ENCODE measurements at regions not wholly inside any gene's neighbourhood (a gene's known extent, or its start where the extent isn't known, plus 50 kb on each side); places are given as distances from the start of the nearest gene placed in this dataset.

- intact Hi-C loops (cut with DNase I): no loop called here
- Histone ChIP-seq H3K27me3 (no peaks in the 10 kb centered on the region), H3K9me3 (no peaks in the 10 kb centered on the region), H3K4me1 (ENCODE audit: insufficient read depth) (no peaks in the 10 kb centered on the region), H3K36me3 (no peaks in the 10 kb centered on the region), H3K4me3 (no peak overlapping the region), H3K27ac (no peak overlapping the region)
- TF ChIP-seq CTCF (IDR thresholded peaks at IDR 0.05): no peak
- TF ChIP-seq EP300 (IDR thresholded peaks at IDR 0.05): no peak
- no peak for TF ChIP-seq POLR2A (IDR thresholded peaks at IDR 0.05)
- no peak for DNase-seq
- WGBS, 3 donors: 98 to 100% (median 100%) methylated on average over 1 of the region's 1 CpG
Measured at GRCh38 chr12:65657635-65658034, 166.6 kb upstream of the HMGA2 start.

GRCh38 chr12:65658360-65658759 lies 165.9 kb upstream of the HMGA2 start:
- no peak for DNase-seq
- 95 to 98% (median 96%) methylated on average over 2 of the region's 2 CpGs for WGBS, 3 donors
- no peak for TF ChIP-seq CTCF (IDR thresholded peaks at IDR 0.05)
- TF ChIP-seq EP300 (IDR thresholded peaks at IDR 0.05): no peak
- no peak for TF ChIP-seq POLR2A (IDR thresholded peaks at IDR 0.05)
- intact Hi-C loops (cut with DNase I): no loop called here
- Histone ChIP-seq H3K4me3 (no peak overlapping the region), H3K9me3 (no peaks in the 10 kb centered on the region), H3K4me1 (ENCODE audit: insufficient read depth) (no peaks in the 10 kb centered on the region), H3K36me3 (no peaks in the 10 kb centered on the region), H3K27me3 (no peaks in the 10 kb centered on the region), H3K27ac (no peak overlapping the region)

- intact Hi-C loops (cut with DNase I): no loop called here
- Histone ChIP-seq H3K27me3 (no peaks in the 10 kb centered on the region), H3K4me1 (ENCODE audit: insufficient read depth) (no peaks in the 10 kb centered on the region), H3K9me3 (no peaks in the 10 kb centered on the region), H3K4me3 (no peak overlapping the region), H3K36me3 (no peaks in the 10 kb centered on the region), H3K27ac (no peak overlapping the region)
- DNase-seq: no peak
- TF ChIP-seq POLR2A (IDR thresholded peaks at IDR 0.05) (no peak), CTCF (IDR thresholded peaks at IDR 0.05) (no peak), EP300 (IDR thresholded peaks at IDR 0.05) (no peak)
- WGBS, 3 donors: 93 to 96% (median 94%) methylated on average over 1 of the region's 1 CpG
Measured at GRCh38 chr12:65659681-65660080, 164.6 kb upstream of the HMGA2 start.

GRCh38 chr12:65660096-65660495 lies 164.2 kb upstream of the HMGA2 start:
- H3K9me3 ChIP-seq: no peaks in the 10 kb centered on the region
- WGBS, 3 donors: 71 to 73% (median 72%) methylated on average over 4 of the region's 4 CpGs
- H3K27ac ChIP-seq: no peak overlapping the region
- no peaks in the 10 kb centered on the region for H3K27me3 ChIP-seq
- H3K4me3 ChIP-seq: no peak overlapping the region
- TF ChIP-seq EP300 (IDR thresholded peaks at IDR 0.05) (no peak), CTCF (IDR thresholded peaks at IDR 0.05) (no peak), POLR2A (IDR thresholded peaks at IDR 0.05) (no peak)
- no peak for DNase-seq
- intact Hi-C loops (cut with DNase I): no loop called here
- no peaks in the 10 kb centered on the region for H3K36me3 ChIP-seq
- no peaks in the 10 kb centered on the region for H3K4me1 ChIP-seq (ENCODE audit: insufficient read depth)

GRCh38 chr12:65660836-65661235 lies 163.4 kb upstream of the HMGA2 start:
- 95 to 97% (median 96%) methylated on average over 7 of the region's 7 CpGs for WGBS, 3 donors
- Histone ChIP-seq H3K4me3 (no peak overlapping the region), H3K9me3 (no peaks in the 10 kb centered on the region), H3K27ac (no peak overlapping the region), H3K36me3 (no peaks in the 10 kb centered on the region), H3K27me3 (no peaks in the 10 kb centered on the region), H3K4me1 (ENCODE audit: insufficient read depth) (no peaks in the 10 kb centered on the region)
- no peak for DNase-seq
- intact Hi-C loops (cut with DNase I): no loop called here
- TF ChIP-seq EP300 (IDR thresholded peaks at IDR 0.05): no peak
- no peak for TF ChIP-seq CTCF (IDR thresholded peaks at IDR 0.05)
- no peak for TF ChIP-seq POLR2A (IDR thresholded peaks at IDR 0.05)
